T-cell (primary cell): ENCODE measurements at regions not wholly inside any gene's neighbourhood (a gene's known extent, or its start where the extent isn't known, plus 50 kb on each side); places are given as distances from the start of the nearest gene placed in this dataset.

Experiments used
- ATAC-seq, 4 experiments: fragments of 200-7000 bp in 3 of 4; fragments of 150-1000 bp in 1 of 4; cut with Tn5 transposase; replicated peaks in 1 of 4; 1 replicate in 3 of 4; 2 replicates in 1 of 4; pipeline ENCODE4 v1.10.0; 2021; ENCODE audit warnings: moderate library complexity in 3 of 4, mild to moderate bottlenecking in 2 of 4, moderate number of reproducible peaks in 1 of 4
- CTCF ChIA-PET, 2 donors: fragments of 300-600 bp; sonication (Branson Sonifier 250); formaldehyde crosslinking; loops; one replicate each; lab custom pipeline; 2022; ENCODE audit warnings: antibody characterized with exemption in 2 of 2; lab: Charles Lee
- POLR2A ChIA-PET, 2 donors: fragments of 300-600 bp; sonication (Branson Sonifier 250); formaldehyde crosslinking; loops; one replicate each; lab custom pipeline; 2022; ENCODE audit warnings: antibody characterized with exemption in 2 of 2; lab: Charles Lee
- DNase-seq, 35 experiments: peaks; one replicate each; pipeline versions ENCODE4 v3.0.0 to v3.0.0-alpha.2; 2013 to 2023
- H3K27ac ChIP-seq: one replicate; pipeline ENCODE4 v1.5.1; 2013; ENCODE audit warnings: low read length
- H3K27me3 ChIP-seq, 2 experiments: replicated peaks in 1 of 2; 1 replicate in 1 of 2; 2 replicates in 1 of 2; pipeline versions ENCODE4 v1.6.1 to v1.7.0; 2013; ENCODE audit warnings: low read length in 1 of 2, mixed read lengths in 1 of 2; ENCODE audit not compliant: control insufficient read depth in 2 of 2, insufficient read depth in 2 of 2; ENCODE audit errors: extremely low read depth in 1 of 2
- H3K36me3 ChIP-seq, 2 donors: 1 replicate in 1 of 2; 2 replicates in 1 of 2; pipeline versions ENCODE4 v1.6.1 to v1.7.0; 2013; ENCODE audit warnings: low read length in 1 of 2; ENCODE audit not compliant: control insufficient read depth in 2 of 2, insufficient read depth in 1 of 2; ENCODE audit errors: extremely low read depth in 1 of 2
- H3K4me1 ChIP-seq, 2 experiments: 1 replicate in 1 of 2; 2 replicates in 1 of 2; pipeline versions ENCODE4 v1.6.1 to v1.7.0; 2013; ENCODE audit warnings: low read length in 2 of 2, mixed read lengths in 1 of 2; ENCODE audit not compliant: insufficient read depth in 2 of 2, control insufficient read depth in 1 of 2; ENCODE audit errors: extremely low read depth in 1 of 2
- H3K4me3 ChIP-seq, 2 donors: 1 replicate in 1 of 2; 2 replicates in 1 of 2; pipeline versions ENCODE4 v1.5.1 to v1.7.0; 2013; ENCODE audit warnings: mild to moderate bottlenecking in 2 of 2, low read length in 1 of 2, moderate library complexity in 1 of 2; ENCODE audit not compliant: control insufficient read depth in 1 of 2; ENCODE audit errors: extremely low read depth in 1 of 2
- H3K9me3 ChIP-seq: 2 replicates; pipeline ENCODE4 v1.7.0; 2013
- H3K27ac Mint-ChIP-seq, 2 donors: one replicate each; pipeline ENCODE4 v1.8.0; 2020 to 2021; ENCODE audit warnings: mild to moderate bottlenecking in 2 of 2, mixed read lengths in 2 of 2
- H3K27me3 Mint-ChIP-seq, 2 donors: one replicate each; pipeline ENCODE4 v1.8.0; 2021 to 2022; ENCODE audit warnings: mixed read lengths in 2 of 2
- H3K36me3 Mint-ChIP-seq: one replicate; pipeline ENCODE4 v1.8.0; 2021; ENCODE audit warnings: mixed read lengths
- H3K4me1 Mint-ChIP-seq, 3 donors: one replicate each; pipeline ENCODE4 v1.8.0; 2020 to 2022; ENCODE audit warnings: mixed read lengths in 3 of 3, mild to moderate bottlenecking in 1 of 3
- H3K4me3 Mint-ChIP-seq, 3 donors: one replicate each; pipeline ENCODE4 v1.8.0; 2020 to 2022; ENCODE audit warnings: mild to moderate bottlenecking in 3 of 3, mixed read lengths in 3 of 3, moderate library complexity in 3 of 3
- H3K9me3 Mint-ChIP-seq, 3 donors: one replicate each; pipeline ENCODE4 v1.8.0; 2020 to 2022; ENCODE audit warnings: mixed read lengths in 3 of 3
- WGBS: methylation state at CpG from one replicate; pipeline ENCODE4 v1.1.5; 2013; ENCODE audit warnings: missing lambda C conversion rate; ENCODE audit not compliant: insufficient coverage; 5-methylcytosine and 5-hydroxymethylcytosine counted together

DNA sequence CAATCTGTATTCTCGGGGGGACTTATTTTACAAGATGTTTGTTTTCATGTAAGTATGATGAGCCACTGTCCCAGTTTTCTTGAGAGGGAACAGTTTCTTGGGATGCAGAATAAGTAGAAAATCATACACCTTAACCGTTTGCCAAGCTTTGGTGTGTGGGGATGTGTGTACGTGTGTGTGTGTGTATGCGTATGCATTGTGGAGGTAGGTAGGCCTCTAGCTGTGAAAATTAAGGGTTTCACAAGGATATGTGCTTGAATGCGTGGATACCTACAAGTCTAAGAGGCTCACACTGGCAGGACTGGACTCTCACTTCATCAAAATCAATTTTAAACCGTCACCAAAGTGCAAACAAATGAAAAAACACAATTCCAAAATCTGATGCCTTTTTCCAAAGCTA lies 204.2 kb upstream of the RBMS1 start:
- no peak overlapping the region for H3K27ac ChIP-seq
- Mint-ChIP-seq H3K27ac (no peak overlapping the region), H3K9me3 (no peaks in the 10 kb centered on the region), H3K27me3 (no peaks in the 10 kb centered on the region), H3K4me1 (no peaks in the 10 kb centered on the region), H3K4me3 (no peak overlapping the region), H3K36me3 (no peaks in the 10 kb centered on the region)
- DNase-seq: no peak
- no peak overlapping the region for H3K4me3 ChIP-seq
- H3K27me3 ChIP-seq: no peaks in the 10 kb centered on the region
- POLR2A ChIA-PET: no interaction called here
- WGBS: no CpG with 5 or more reads among the region's 6 CpGs
- ATAC-seq: no peak
- no peaks in the 10 kb centered on the region for H3K4me1 ChIP-seq
- CTCF ChIA-PET: no interaction called here
- H3K9me3 ChIP-seq: no peaks in the 10 kb centered on the region
- no peaks in the 10 kb centered on the region for H3K36me3 ChIP-seq

DNA sequence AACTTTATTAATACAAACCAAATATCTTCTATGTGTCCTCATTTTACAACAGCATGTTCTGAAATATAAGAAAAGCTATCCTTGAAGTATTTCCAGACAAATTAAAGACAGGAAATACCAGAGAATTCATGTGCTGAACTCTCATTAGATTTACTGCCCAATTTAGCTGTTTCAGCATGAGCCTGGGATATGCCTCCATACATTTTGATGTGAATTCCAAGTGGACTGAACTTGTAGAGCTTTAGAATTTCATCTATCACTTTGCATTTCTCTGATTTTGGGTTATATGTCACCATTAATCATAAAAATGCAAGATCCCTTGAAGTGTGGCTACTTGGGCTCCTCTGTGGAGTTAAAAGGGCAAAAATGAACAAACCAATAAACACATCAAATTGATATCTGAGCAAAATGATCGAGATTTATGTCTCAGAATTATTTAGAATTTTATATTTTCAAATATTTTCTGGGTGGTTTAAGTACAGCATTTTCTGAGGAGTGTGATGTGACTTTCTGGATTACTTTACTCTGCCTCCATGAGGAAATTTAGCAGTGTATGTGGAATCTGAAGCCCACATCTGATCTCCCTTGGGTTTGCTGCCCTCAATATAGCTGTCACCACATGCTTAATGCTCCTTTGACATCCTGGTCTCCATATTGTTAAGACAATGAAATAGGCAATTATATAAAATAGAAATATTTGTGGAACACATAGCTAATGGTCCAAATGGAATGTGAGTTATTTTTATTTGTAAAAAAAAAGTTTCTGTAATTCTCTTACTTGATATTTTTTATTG lies 206.6 kb upstream of the RBMS1 start:
- Histone ChIP-seq H3K27ac (no peak overlapping the region), H3K27me3 (no peaks in the 10 kb centered on the region), H3K36me3 (no peaks in the 10 kb centered on the region), H3K9me3 (no peaks in the 10 kb centered on the region), H3K4me1 (peaks cover 6 to 12% of the 10 kb centered on the region in 2 experiments), H3K4me3 (no peak overlapping the region)
- ATAC-seq (no peak), DNase-seq (no peak)
- CTCF ChIA-PET: no interaction called here
- no peaks in the 10 kb centered on the region for H3K36me3 Mint-ChIP-seq
- POLR2A ChIA-PET: interaction anchor here in 1 of 2 donors (0.7 kb wide), 2 partner anchors 9 to 200 kb away, joined by 3 read pairs; no protein-coding TSS in a partner anchor
- no peak overlapping the region for H3K4me3 Mint-ChIP-seq
- H3K27me3 Mint-ChIP-seq: no peaks in the 10 kb centered on the region
- no peak overlapping the region for H3K27ac Mint-ChIP-seq
- no CpG with 5 or more reads among the region's 1 CpG for WGBS
- no peaks in the 10 kb centered on the region for H3K9me3 Mint-ChIP-seq
- peaks cover 14 to 18% (median 15%) of the 10 kb centered on the region in 3 donors for H3K4me1 Mint-ChIP-seq

DNA sequence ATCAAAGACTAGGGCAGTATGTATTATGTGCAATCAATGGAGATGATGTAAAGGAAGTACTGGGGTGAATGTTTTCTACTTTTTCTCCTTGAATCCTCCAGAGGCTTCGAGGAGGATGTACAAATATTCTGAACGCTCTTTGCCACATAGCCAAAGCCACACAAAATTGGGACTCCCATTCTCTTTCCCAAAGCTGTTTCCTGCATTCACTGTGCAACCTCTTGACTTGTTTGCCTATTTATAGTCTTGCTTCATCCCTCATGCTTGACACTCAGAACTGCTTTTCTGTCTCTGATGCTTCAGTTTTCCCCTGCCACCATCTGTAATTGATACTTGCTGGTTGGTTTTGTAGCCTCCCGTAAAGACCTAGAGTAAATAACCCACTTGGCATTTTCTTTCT lies 208.2 kb upstream of the RBMS1 start:
- Mint-ChIP-seq H3K4me3 (no peak overlapping the region), H3K4me1 (peaks cover 14 to 20% (median 15%) of the 10 kb centered on the region in 3 donors), H3K27me3 (no peaks in the 10 kb centered on the region), H3K36me3 (no peaks in the 10 kb centered on the region), H3K9me3 (no peaks in the 10 kb centered on the region), H3K27ac (no peak overlapping the region)
- Histone ChIP-seq H3K27me3 (no peaks in the 10 kb centered on the region), H3K4me1 (peaks cover 6 to 12% of the 10 kb centered on the region in 2 experiments), H3K9me3 (no peaks in the 10 kb centered on the region), H3K4me3 (no peak overlapping the region), H3K27ac (no peak overlapping the region), H3K36me3 (no peaks in the 10 kb centered on the region)
- ChIA-PET POLR2A (no interaction called here), CTCF (no interaction called here)
- WGBS: 40% methylated on average over 1 of the region's 3 CpGs
- DNase-seq: no peak
- ATAC-seq: no peak

DNA sequence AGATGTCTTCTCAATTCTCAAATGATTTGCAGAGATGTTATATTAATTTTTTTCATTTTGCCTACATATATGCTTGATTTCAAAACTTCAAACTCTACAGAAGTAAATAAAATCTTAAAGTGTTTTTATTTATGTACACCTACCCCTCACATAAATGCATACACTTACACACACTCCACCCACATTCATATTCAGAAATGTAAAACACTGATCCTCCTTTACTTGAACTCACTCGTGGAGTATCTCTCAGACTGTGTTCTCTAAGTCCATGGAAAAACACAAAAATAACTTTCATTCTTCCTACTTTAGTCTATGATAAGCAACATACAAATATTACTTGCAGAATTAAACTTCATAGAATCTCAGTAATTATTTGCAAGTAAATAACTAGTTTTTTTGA lies 209.1 kb upstream of the RBMS1 start:
- no peaks in the 10 kb centered on the region for H3K27me3 Mint-ChIP-seq
- ChIA-PET CTCF (no interaction called here), POLR2A (no interaction called here)
- Histone ChIP-seq H3K27me3 (no peaks in the 10 kb centered on the region), H3K27ac (no peak overlapping the region), H3K4me3 (no peak overlapping the region), H3K4me1 (peaks cover 6 to 12% of the 10 kb centered on the region in 2 experiments), H3K9me3 (no peaks in the 10 kb centered on the region), H3K36me3 (no peaks in the 10 kb centered on the region)
- H3K4me1 Mint-ChIP-seq: peaks cover 14 to 20% (median 15%) of the 10 kb centered on the region in 3 donors
- no peaks in the 10 kb centered on the region for H3K9me3 Mint-ChIP-seq
- no peaks in the 10 kb centered on the region for H3K36me3 Mint-ChIP-seq
- H3K4me3 Mint-ChIP-seq: no peak overlapping the region
- WGBS: no CpG with 5 or more reads among the region's 1 CpG
- ATAC-seq (no peak), DNase-seq (no peak)
- no peak overlapping the region for H3K27ac Mint-ChIP-seq

DNA sequence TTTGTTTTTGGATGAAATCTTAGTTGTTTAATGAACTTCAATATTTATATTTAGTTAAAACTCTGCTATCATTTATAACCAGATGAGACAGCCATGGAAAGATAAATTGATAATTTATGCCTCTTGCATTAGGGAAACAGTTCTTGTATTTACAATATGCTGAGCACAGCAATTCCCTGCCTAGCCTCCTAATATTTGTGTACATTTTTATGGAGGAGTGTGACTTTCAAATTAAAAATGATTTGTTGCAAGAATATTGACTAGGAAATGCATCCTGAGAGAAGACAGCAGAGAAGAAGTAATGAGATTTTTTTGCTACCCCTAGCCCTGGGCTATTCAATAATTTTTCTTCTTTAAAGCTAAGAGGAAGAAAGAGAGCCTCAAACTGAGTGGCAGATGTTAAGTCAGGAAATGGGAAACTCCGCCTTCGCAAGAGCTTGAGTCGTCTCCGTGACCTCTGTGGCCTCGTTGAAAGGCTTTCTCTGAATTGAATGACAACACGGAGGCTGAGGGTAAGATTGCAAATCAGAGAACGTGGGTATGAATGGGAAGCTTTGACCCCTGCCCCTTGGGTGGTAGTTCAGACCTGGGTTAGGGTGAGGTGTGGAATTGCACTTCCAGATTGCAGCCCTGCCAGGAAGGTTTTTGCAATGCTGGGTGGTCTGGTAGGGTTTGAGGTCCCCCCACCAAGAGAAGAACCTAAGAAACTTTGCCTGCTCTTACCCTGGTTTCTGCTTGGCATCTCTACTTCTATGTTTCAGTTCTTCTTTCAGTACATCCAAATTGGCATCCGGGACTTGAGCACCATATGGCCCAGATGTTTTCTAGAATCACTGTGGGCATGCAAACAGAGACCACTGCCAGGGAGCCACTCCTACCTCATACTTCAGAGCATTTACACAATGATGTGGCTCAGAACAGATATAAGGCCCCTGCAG lies 210.3 kb upstream of the RBMS1 start:
- H3K4me3 Mint-ChIP-seq: peak overlapping the region in 1 of 3 donors; percentile 43
- Histone ChIP-seq H3K4me1 (peaks cover 6 to 12% of the 10 kb centered on the region in 2 experiments), H3K36me3 (no peaks in the 10 kb centered on the region), H3K4me3 (no peak overlapping the region), H3K27me3 (no peaks in the 10 kb centered on the region), H3K9me3 (no peaks in the 10 kb centered on the region), H3K27ac (no peak overlapping the region)
- H3K27ac Mint-ChIP-seq: peak overlapping the region; percentile 21 to 41
- peak in 29 of 35 experiments; percentile 0 to 54 (median 13) for DNase-seq
- no peaks in the 10 kb centered on the region for H3K9me3 Mint-ChIP-seq
- ChIA-PET POLR2A (no interaction called here), CTCF (no interaction called here)
- 12% methylated on average over 7 of the region's 8 CpGs for WGBS
- H3K36me3 Mint-ChIP-seq: no peaks in the 10 kb centered on the region
- H3K27me3 Mint-ChIP-seq: no peaks in the 10 kb centered on the region
- peak; percentile 63 to 91 (median 76) for ATAC-seq
- peaks cover 14 to 20% (median 15%) of the 10 kb centered on the region in 3 donors for H3K4me1 Mint-ChIP-seq

DNA sequence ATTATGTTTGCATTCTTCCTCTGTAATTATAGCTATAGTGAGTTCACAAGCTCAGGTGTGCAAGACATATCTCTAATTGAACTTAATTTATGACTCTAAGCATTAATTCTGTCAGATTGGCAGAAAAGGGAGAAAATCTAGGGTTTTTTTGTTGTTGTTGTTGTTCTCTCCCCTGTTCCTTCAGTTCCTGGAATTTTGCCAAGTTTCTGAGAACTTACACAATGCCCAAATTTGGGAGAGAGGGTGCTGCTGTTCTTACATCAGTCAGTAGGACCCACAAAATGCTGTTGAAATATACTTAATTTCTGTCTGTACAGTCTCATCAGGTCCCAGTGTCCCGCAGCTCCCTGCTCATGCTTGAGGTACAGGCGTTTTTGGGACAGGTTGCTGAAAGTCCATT lies 221.8 kb upstream of the RBMS1 start:
- WGBS: 80% methylated on average over 2 of the region's 2 CpGs
- H3K36me3 ChIP-seq: no peaks in the 10 kb centered on the region
- H3K27ac Mint-ChIP-seq: no peak overlapping the region
- H3K4me1 Mint-ChIP-seq: no peaks in the 10 kb centered on the region
- ChIA-PET POLR2A (interaction anchor here in 1 of 2 donors (0.5 kb wide), 1 partner anchor 100 kb away, joined by 10 read pairs; no protein-coding TSS in a partner anchor), CTCF (no interaction called here)
- peaks cover 0 to 7% (median 1%) of the 10 kb centered on the region in 3 donors for H3K9me3 Mint-ChIP-seq
- H3K9me3 ChIP-seq: no peaks in the 10 kb centered on the region
- peaks cover 3 to 7% of the 10 kb centered on the region in 2 donors for H3K27me3 Mint-ChIP-seq
- no peak for ATAC-seq
- no peak overlapping the region for H3K27ac ChIP-seq
- no peak overlapping the region for H3K4me3 Mint-ChIP-seq
- H3K4me1 ChIP-seq: no peaks in the 10 kb centered on the region
- no peak overlapping the region for H3K4me3 ChIP-seq
- no peaks in the 10 kb centered on the region for H3K27me3 ChIP-seq
- H3K36me3 Mint-ChIP-seq: no peaks in the 10 kb centered on the region
- peak in 1 of 35 experiments; percentile 2 for DNase-seq
